ENCODE measurements at regions not wholly inside any gene's neighbourhood (a gene's known extent, or its start where the extent isn't known, plus 50 kb on each side); places are given as distances from the start of the nearest gene placed in this dataset.
A peak's percentile ranks its signal among the peaks of the same experiment; 100 is the strongest.

- Histone ChIP-seq H3K9me3 (replicated peaks; ENCODE audit: control insufficient read depth, insufficient read depth, low read depth, low read length) (no peaks in the 10 kb centered on the region; the same call in 1 of the 2 replicates), H3K27ac (ENCODE audit: extremely low read depth, low read depth, low read length) (no peak overlapping the region), H2AFZ (ENCODE audit: low read depth, low read length) (no peak overlapping the region), H3K4me3 (no peak overlapping the region), H3K27me3 (ENCODE audit: control insufficient read depth in 2 of 2, insufficient read depth in 2 of 2, low read length in 2 of 2) (no peaks in the 10 kb centered on the region), H3K4me1 (replicated peaks in 1 of 2; ENCODE audit: control insufficient read depth in 2 of 2, insufficient read depth in 2 of 2, low read length in 2 of 2) (no peaks in the 10 kb centered on the region), H3K4me2 (ENCODE audit: insufficient read depth, low read length) (no peak overlapping the region), H3K79me2 (ENCODE audit: control insufficient read depth, insufficient read depth, low read length) (no peaks in the 10 kb centered on the region), H3K9ac (ENCODE audit: insufficient read depth in 1 of 2, low read depth in 2 of 2, low read length in 2 of 2) (no peak overlapping the region), H3K9me1 (ENCODE audit: control insufficient read depth, insufficient read depth, low read length) (no peaks in the 10 kb centered on the region), H3K36me3 (ENCODE audit: control insufficient read depth, insufficient read depth, low read length) (no peaks in the 10 kb centered on the region), H4K20me1 (replicated peaks; ENCODE audit: control insufficient read depth, insufficient read depth, low read length) (no peaks in the 10 kb centered on the region)
- POLR2A ChIA-PET, result interaction anchor here (0.8 kb wide), 1 partner anchor 11 kb away, joined by 4 read pairs; no protein-coding TSS in a partner anchor
- no peak for ATAC-seq
- DNase-seq (ENCODE audit: extremely low read depth in 1 of 4, low spot score in 3 of 4), result no peak
- intact Hi-C loops (cut with micrococcal nuclease) (no loop called here), in situ Hi-C loops (cut with MboI) (no loop called here)
- TF ChIP-seq EP400 (IDR thresholded peaks at IDR 0.05) (no peak), MCM3 (IDR thresholded peaks at IDR 0.05) (0 out of 2 replicates have a peak, but pooled peaks have one; percentile 7)
- CTCF ChIA-PET (ENCODE audit: low intra/inter-chr PET ratio), result no interaction called here
- no peak for FAIRE-seq
- under 1% methylated on average over 2 of the region's 2 CpGs for WGBS (ENCODE audit: insufficient coverage, low coverage, missing lambda C conversion rate)
- BruUV-seq (replicated peaks), result no TSS peak
Observed at GRCh38 chr13:90726375-90726774, 621.1 kb upstream of the MIR17HG start.

GRCh38 chr13:90732049-90732448, 615.4 kb upstream of the MIR17HG start:
- WGBS (ENCODE audit: insufficient coverage, low coverage, missing lambda C conversion rate), result 3% methylated on average over 2 of the region's 2 CpGs
- H3K9me1 ChIP-seq (ENCODE audit: control insufficient read depth, insufficient read depth, low read length), result no peaks in the 10 kb centered on the region
- no peaks in the 10 kb centered on the region for H4K20me1 ChIP-seq (replicated peaks; ENCODE audit: control insufficient read depth, insufficient read depth, low read length)
- H3K27ac ChIP-seq (ENCODE audit: extremely low read depth, low read depth, low read length), result no peak overlapping the region
- no peaks in the 10 kb centered on the region for H3K79me2 ChIP-seq (ENCODE audit: control insufficient read depth, insufficient read depth, low read length)
- H3K27me3 ChIP-seq (ENCODE audit: control insufficient read depth in 2 of 2, insufficient read depth in 2 of 2, low read length in 2 of 2), result no peaks in the 10 kb centered on the region
- no peak overlapping the region for H2AFZ ChIP-seq (ENCODE audit: low read depth, low read length)
- no peaks in the 10 kb centered on the region for H3K36me3 ChIP-seq (ENCODE audit: control insufficient read depth, insufficient read depth, low read length)
- no peak overlapping the region for H3K4me2 ChIP-seq (ENCODE audit: insufficient read depth, low read length)
- no peak; the same call in 1 of the 3 replicates for ATAC-seq
- H3K9me3 ChIP-seq (replicated peaks; ENCODE audit: control insufficient read depth, insufficient read depth, low read depth, low read length), result no peaks in the 10 kb centered on the region; the same call in 1 of the 2 replicates
- in situ Hi-C loops (cut with MboI), result no loop called here
- no peak for FAIRE-seq
- no peaks in the 10 kb centered on the region for H3K4me1 ChIP-seq (replicated peaks in 1 of 2; ENCODE audit: control insufficient read depth in 2 of 2, insufficient read depth in 2 of 2, low read length in 2 of 2)
- intact Hi-C loops (cut with micrococcal nuclease), result no loop called here
- CTCF ChIA-PET (ENCODE audit: low intra/inter-chr PET ratio), result no interaction called here
- TF ChIP-seq CTCF (IDR thresholded peaks at IDR 0.05 in 2 of 3, conservative IDR thresholded peaks at IDR 0.05 in 1 of 3; ENCODE audit: insufficient read depth in 2 of 3, low read depth in 1 of 3, low read length in 3 of 3) (0 out of 6 replicates have a peak, but pooled peaks of 1 of the 3 experiments have one; percentile 39), ELK1 (CRISPR knock-in tag; IDR thresholded peaks at IDR 0.05) (no peak), DEAF1 (CRISPR knock-in tag; IDR thresholded peaks at IDR 0.05) (0 out of 2 replicates have a peak, but pooled peaks have one; percentile 23), RBM22 (IDR thresholded peaks at IDR 0.05; ENCODE audit: low read depth, low read length, poor library complexity, severe bottlenecking) (no peak), RBM14 (IDR thresholded peaks at IDR 0.05; ENCODE audit: borderline replicate concordance, insufficient read depth, low read depth, low read length) (no peak), RAD21 (CRISPR knock-in tag; conservative IDR thresholded peaks at IDR 0.05 in 1 of 2, IDR thresholded peaks at IDR 0.05 in 1 of 2) (peak in 1 of 2 experiments; percentile 23; a peak in 1 of 4 replicates), CBX3 (IDR thresholded peaks at IDR 0.05; ENCODE audit: borderline replicate concordance in 1 of 2, low read length in 2 of 2) (peak in 1 of 2 experiments; percentile 30; a peak in 1 of 3 replicates), PHF21A (IDR thresholded peaks at IDR 0.05; ENCODE audit: borderline replicate concordance, low read depth) (no peak)
- no peak overlapping the region for H3K9ac ChIP-seq (ENCODE audit: insufficient read depth in 1 of 2, low read depth in 2 of 2, low read length in 2 of 2)
- H3K4me3 ChIP-seq, result no peak overlapping the region
- no peak for DNase-seq (ENCODE audit: extremely low read depth in 1 of 4, low spot score in 3 of 4)
- POLR2A ChIA-PET, result no interaction called here
- no TSS peak for BruUV-seq (replicated peaks)

Measured in K562 (cell line).